Epithelial cell of proximal tubule (primary cell): ENCODE measurements at regions not wholly inside any gene's neighbourhood (a gene's known extent, or its start where the extent isn't known, plus 50 kb on each side); places are given as distances from the start of the nearest gene placed in this dataset.

Source experiments
- DNase-seq: peaks from one replicate; pipeline ENCODE4 v3.0.0-alpha.2; 2011; ENCODE audit warnings: low read depth
- H3K4me3 ChIP-seq: 2 replicates; pipeline ENCODE4 v1.5.1; 2011; ENCODE audit warnings: low read depth, mild to moderate bottlenecking, low read length
- CTCF ChIP-seq: conservative IDR thresholded peaks from 2 replicates; pipeline ENCODE4 v1.5.1; 2012; ENCODE audit warnings: low read depth, mild to moderate bottlenecking, low read length

DNA sequence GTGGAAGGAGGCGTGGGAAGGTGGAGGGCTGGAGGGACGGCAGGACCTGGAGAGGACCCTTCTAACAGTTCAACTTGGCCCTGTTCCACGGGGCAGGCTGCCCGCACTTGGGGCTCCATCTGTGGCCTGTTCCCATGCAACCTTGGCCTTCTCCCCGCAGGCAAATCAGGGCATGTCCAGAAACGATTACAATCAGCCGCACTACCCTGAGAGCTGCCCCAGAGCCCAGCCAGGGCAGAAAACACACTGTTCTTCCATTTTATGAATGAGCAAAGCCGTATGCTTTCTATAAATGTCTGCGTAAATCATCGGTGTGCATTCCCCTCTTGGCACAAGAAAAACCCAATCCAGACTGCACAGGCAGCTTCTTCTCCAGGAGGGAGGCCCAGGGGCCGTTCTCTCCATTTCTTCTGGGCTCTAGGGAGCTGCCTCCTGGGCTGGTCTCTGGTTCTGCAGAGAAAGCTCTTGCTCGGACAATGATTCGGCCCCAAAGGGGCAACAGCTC, 228.7 kb downstream of the SOX9 start:
- no peak for TF ChIP-seq CTCF
- no peak overlapping the region for H3K4me3 ChIP-seq
- DNase-seq = no peak

DNA sequence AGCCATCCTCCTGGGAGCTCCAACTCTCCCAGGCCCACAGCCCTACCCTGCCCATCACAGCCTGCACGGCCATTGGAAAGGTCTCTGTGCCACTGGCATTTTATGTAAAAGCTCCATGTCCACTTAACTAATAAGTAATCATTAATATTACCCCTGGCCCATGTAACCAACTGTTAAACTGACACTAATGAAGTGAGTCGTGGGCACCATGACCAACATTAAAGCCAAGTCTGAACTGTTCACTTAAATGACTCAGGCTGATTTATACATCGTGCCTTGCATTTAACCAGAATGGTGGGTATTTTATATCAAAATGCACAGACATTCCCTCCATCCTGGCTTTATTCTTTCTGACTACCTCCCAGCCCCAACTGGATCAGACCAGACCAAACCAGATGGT, 229.3 kb downstream of the SOX9 start:
- H3K4me3 ChIP-seq = no peak overlapping the region
- TF ChIP-seq CTCF = no peak
- no peak for DNase-seq

DNA sequence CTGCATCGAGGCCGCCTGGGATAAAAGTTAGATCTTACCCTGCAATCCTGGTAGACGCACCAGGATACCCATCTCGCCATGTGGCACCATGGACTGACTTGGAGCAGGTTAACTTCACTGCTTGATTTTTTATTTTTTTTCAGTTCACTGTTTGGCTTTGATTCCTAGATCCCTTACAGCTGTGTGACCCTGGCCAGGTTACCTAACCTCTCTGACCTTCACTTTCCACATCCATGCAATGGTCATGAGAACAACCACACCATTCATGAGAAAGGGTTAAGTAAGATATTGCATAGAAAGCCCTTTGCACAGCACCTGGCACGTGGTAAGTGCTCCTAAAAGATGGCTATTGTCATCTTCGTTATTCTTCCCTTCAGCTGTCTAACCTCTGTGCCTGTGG, 230.5 kb downstream of the SOX9 start:
- DNase-seq = no peak
- no peak overlapping the region for H3K4me3 ChIP-seq
- TF ChIP-seq CTCF = no peak

DNA sequence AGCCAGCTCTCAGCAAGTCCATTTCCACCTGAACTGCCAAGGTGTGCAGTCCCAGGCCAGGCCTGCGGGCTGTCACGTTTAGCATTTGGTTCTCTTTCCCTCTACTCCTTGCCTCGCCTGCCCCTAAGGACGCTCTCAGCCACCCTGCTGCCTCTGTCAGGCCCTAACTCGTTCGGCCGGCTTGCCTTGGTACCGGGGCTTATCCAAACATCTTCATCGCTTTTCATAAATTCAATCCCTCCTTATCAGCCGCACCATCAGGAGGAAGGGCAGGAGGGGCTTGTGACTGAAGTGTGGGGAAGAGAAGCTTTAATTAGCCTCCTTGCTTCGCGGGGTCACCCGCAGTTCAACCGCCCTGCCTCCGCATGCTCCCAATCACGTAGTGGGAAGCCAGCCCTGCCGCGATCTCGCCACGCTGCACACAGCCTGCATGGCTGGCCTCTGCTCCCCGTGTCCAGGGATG, 231.1 kb downstream of the SOX9 start:
- no peak overlapping the region for H3K4me3 ChIP-seq
- no peak for DNase-seq
- TF ChIP-seq CTCF = no peak

- DNase-seq = no peak
- H3K4me3 ChIP-seq = no peak overlapping the region
Observed at GRCh38 chr17:72353502-72353901, 232.7 kb downstream of the SOX9 start.

GRCh38 chr17:72354071-72354470, 233.3 kb downstream of the SOX9 start:
- no peak for TF ChIP-seq CTCF
- no peak for DNase-seq
- no peak overlapping the region for H3K4me3 ChIP-seq

More at GRCh38 chr17:72353502-72353901, 232.7 kb downstream of the SOX9 start:
- TF ChIP-seq CTCF = no peak

DNA sequence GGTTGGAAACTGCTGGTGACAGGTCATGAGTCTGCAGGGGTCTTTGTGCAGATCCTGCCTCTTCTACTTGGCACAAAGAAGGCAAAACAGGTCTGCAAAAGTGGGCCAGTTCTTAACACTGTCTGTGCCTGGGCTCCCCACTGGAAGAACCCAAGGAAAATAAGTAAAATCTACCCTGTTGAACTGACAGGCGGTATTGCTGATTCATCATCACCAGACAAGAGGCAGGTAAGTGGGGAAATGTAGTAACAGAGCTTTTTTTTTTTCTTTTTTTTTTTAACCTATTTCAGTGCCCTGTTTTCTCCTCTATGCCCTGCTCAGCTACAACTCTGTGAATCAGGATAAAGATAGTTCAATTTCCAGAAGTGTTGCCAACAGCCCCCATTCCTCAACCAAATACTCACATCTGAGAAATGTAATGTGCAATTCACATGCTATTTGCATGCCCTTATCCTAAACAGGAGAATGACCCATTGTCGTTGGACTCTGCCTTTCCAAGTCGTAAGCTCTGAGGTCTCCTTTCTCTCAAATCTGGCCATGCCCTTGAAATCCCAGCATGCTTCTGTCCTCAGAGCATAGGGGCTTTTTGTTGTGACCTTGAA, 237.0 kb downstream of the SOX9 start:
- TF ChIP-seq CTCF = no peak
- no peak overlapping the region for H3K4me3 ChIP-seq

More for the DNA sequence above, 237.0 kb downstream of the SOX9 start:
- no peak for DNase-seq
